GM12878 (cell line): ENCODE measurements at regions not wholly inside any gene's neighbourhood (a gene's known extent, or its start where the extent isn't known, plus 50 kb on each side); places are given as distances from the start of the nearest gene placed in this dataset.

ENCODE experiments used
- ATAC-seq: fragments of 200-7000 bp; cut with Tn5 transposase; 3 replicates; pipeline ENCODE4 v1.9.1; 2020; ENCODE audit warnings: mild to moderate bottlenecking, moderate library complexity
- BruUV-seq: library from RNA; stranded (reverse); fragments of 400-500 nt; replicated peaks from 2 replicates; lab custom pipeline; 2021; lab: Mats Ljungman, UMichigan
- CTCF ChIA-PET: fragments of 300-600 bp; sonication (Branson Sonifier 250); formaldehyde crosslinking; extraction: SDS; loops from one replicate; lab custom pipeline; 2021; ENCODE audit warnings: inconsistent platforms; lab: Yijun Ruan, JAX
- POLR2A ChIA-PET: fragments of 350-600 bp; formaldehyde crosslinking; extraction: SDS; loops from one replicate; lab custom pipeline; 2021; ENCODE audit warnings: inconsistent platforms; lab: Charles Lee
- RAD21 ChIA-PET: fragments of 300-600 bp; sonication (Branson Sonifier 250); formaldehyde crosslinking; loops from one replicate; lab custom pipeline; 2023; ENCODE audit warnings: antibody characterized with exemption; ENCODE audit not compliant: unreplicated experiment; lab: Charles Lee
- SMC1A ChIA-PET: fragments of 300-600 bp; sonication (Branson Sonifier 250); formaldehyde crosslinking; loops from one replicate; lab custom pipeline; 2023; ENCODE audit not compliant: unreplicated experiment, uncharacterized antibody; lab: Charles Lee
- DNase-seq: peaks from one replicate; pipeline ENCODE4 v3.0.0-alpha.2; 2011; ENCODE audit warnings: low read depth, low spot score
- FAIRE-seq: peaks from 3 replicates; lab custom pipeline; 2011; peaks lifted over from hg19 to GRCh38; lab: Jason Lieb, UNC
- H2AFZ ChIP-seq: 2 replicates; pipeline ENCODE4 v1.6.0; 2011; ENCODE audit warnings: low read depth, low read length, control low read depth; ENCODE audit not compliant: control insufficient read depth
- H3K27ac ChIP-seq: 2 replicates; pipeline ENCODE4 v1.5.1; 2011; ENCODE audit warnings: control low read depth; ENCODE audit not compliant: control insufficient read depth, insufficient read depth
- H3K27me3 ChIP-seq, 2 experiments: replicated peaks in 1 of 2; 2 replicates each; pipeline versions ENCODE4 v1.6.0 to v1.6.1; 2011; ENCODE audit warnings: low read length in 1 of 2; ENCODE audit not compliant: control insufficient read depth in 2 of 2, insufficient read depth in 2 of 2
- H3K36me3 ChIP-seq, 2 experiments: 2 replicates each; pipeline ENCODE4 v1.5.1; 2011; ENCODE audit warnings: low read length in 1 of 2; ENCODE audit not compliant: control insufficient read depth in 2 of 2, insufficient read depth in 2 of 2
- H3K4me1 ChIP-seq: 2 replicates; pipeline ENCODE4 v1.6.1; 2011; ENCODE audit warnings: mild to moderate bottlenecking, low read length, moderate library complexity, mixed read lengths; ENCODE audit not compliant: control insufficient read depth, insufficient read depth
- H3K4me2 ChIP-seq: 2 replicates; pipeline ENCODE4 v1.6.0; 2011; ENCODE audit warnings: control low read depth; ENCODE audit not compliant: control insufficient read depth, insufficient read depth
- H3K4me3 ChIP-seq: fragments of 200-600 bp; sonication (generic); 2 replicates; pipeline ENCODE4 v1.5.1; 2016
- H3K79me2 ChIP-seq: 2 replicates; pipeline ENCODE4 v1.6.0; 2011; ENCODE audit warnings: low read length; ENCODE audit not compliant: control insufficient read depth, insufficient read depth
- H3K9ac ChIP-seq: 2 replicates; pipeline ENCODE4 v1.8.0; 2011; ENCODE audit warnings: low read length, control low read depth, mixed read lengths; ENCODE audit not compliant: control insufficient read depth, insufficient read depth
- H3K9me3 ChIP-seq: replicated peaks from 3 replicates; pipeline ENCODE4 v1.5.1; 2011; ENCODE audit warnings: mild to moderate bottlenecking, low read length; ENCODE audit not compliant: control insufficient read depth, insufficient read depth
- H4K20me1 ChIP-seq: 2 replicates; pipeline ENCODE4 v1.6.0; 2011; ENCODE audit not compliant: control insufficient read depth, insufficient read depth
- ATF2 ChIP-seq: IDR thresholded peaks from 2 replicates; pipeline ENCODE4 v1.6.1; 2012; ENCODE audit warnings: low read length, inconsistent platforms
- BRCA1 ChIP-seq: IDR thresholded peaks from 2 replicates; pipeline ENCODE4 v1.6.1; 2011; ENCODE audit warnings: low read depth, low read length, improper control_type of control experiment
- CBFB ChIP-seq: IDR thresholded peaks from 2 replicates; pipeline ENCODE4 v1.6.1; 2016; ENCODE audit warnings: antibody characterized with exemption, low read depth
- CHD1 ChIP-seq: IDR thresholded peaks from 2 replicates; pipeline ENCODE4 v1.6.1; 2012; ENCODE audit warnings: low read depth, low read length, improper control_type of control experiment
- E4F1 ChIP-seq: fragments of 450-650 bp; IDR thresholded peaks from 2 replicates; pipeline ENCODE4 v1.6.1; 2018; ENCODE audit warnings: borderline replicate concordance, mild to moderate bottlenecking; ENCODE audit not compliant: partially characterized antibody
- NFXL1 ChIP-seq: fragments of 450-650 bp; IDR thresholded peaks from 2 replicates; pipeline ENCODE4 v1.6.1; 2017; ENCODE audit warnings: antibody characterized with exemption, mild to moderate bottlenecking, borderline replicate concordance
- RCOR1 ChIP-seq: conservative IDR thresholded peaks from 2 replicates; pipeline ENCODE4 v1.6.1; 2012; ENCODE audit warnings: low read depth, low read length, improper control_type of control experiment
- RELB ChIP-seq: fragments of 450-650 bp; IDR thresholded peaks from 2 replicates; pipeline ENCODE4 v1.6.1; 2017; ENCODE audit warnings: low read depth, mild to moderate bottlenecking, moderate library complexity
- RUNX3 ChIP-seq: IDR thresholded peaks from 2 replicates; pipeline ENCODE4 v1.6.1; 2012; ENCODE audit warnings: low read length, inconsistent platforms
- SKIL ChIP-seq: fragments of 450-650 bp; IDR thresholded peaks from 2 replicates; pipeline ENCODE4 v1.6.1; 2017; ENCODE audit warnings: mild to moderate bottlenecking, low read depth, inconsistent platforms; ENCODE audit not compliant: poor library complexity, severe bottlenecking
- SMAD5 ChIP-seq: IDR thresholded peaks from 2 replicates; pipeline ENCODE4 v1.6.1; 2016; ENCODE audit warnings: antibody characterized with exemption, low read depth
- ZNF384 ChIP-seq: IDR thresholded peaks from 2 replicates; pipeline ENCODE4 v1.6.1; 2012; ENCODE audit warnings: low read depth, mild to moderate bottlenecking, low read length, improper control_type of control experiment, borderline replicate concordance
- ZNF622 ChIP-seq: fragments of 450-650 bp; IDR thresholded peaks from 2 replicates; pipeline ENCODE4 v1.6.1; 2017; ENCODE audit warnings: mild to moderate bottlenecking, inconsistent platforms
- ZSCAN29 ChIP-seq: fragments of 450-650 bp; IDR thresholded peaks from 2 replicates; pipeline ENCODE4 v1.6.1; 2017; ENCODE audit warnings: mild to moderate bottlenecking, moderate library complexity
- in situ Hi-C: fragments of 300-500 bp; cut with MboI; formaldehyde crosslinking; loops from 9 replicates; pipeline ENCODE4 v1.14.3; 2018; ENCODE audit warnings: mixed read lengths
- intact Hi-C: fragments of 100-400 bp; cut with micrococcal nuclease; formaldehyde crosslinking; loops from one replicate; pipeline ENCODE4 v1.14.2; 2022; ENCODE audit not compliant: unreplicated experiment

- TF ChIP-seq E4F1 (no peak), ZNF622 (no peak), RUNX3 (no peak)
Observed at GRCh38 chr12:107351109-107351508, 257.8 kb upstream of the CRY1 start (continued).

GRCh38 chr12:107351713-107352112 lies 258.4 kb upstream of the CRY1 start:
- FAIRE-seq, result no peak

More at GRCh38 chr12:107351713-107352112, 258.4 kb upstream of the CRY1 start:
- no peaks in the 10 kb centered on the region for H3K9me3 ChIP-seq
- no peaks in the 10 kb centered on the region for H3K79me2 ChIP-seq
- no peak overlapping the region for H3K4me3 ChIP-seq
- H3K4me1 ChIP-seq, result no peaks in the 10 kb centered on the region
- ChIA-PET SMC1A (no interaction called here), CTCF (no interaction called here), POLR2A (no interaction called here), RAD21 (no interaction called here)
- intact Hi-C loops, result no loop called here
- in situ Hi-C loops, result no loop called here
- no peak overlapping the region for H3K27ac ChIP-seq
- DNase-seq, result no peak
- no peak overlapping the region for H2AFZ ChIP-seq
- H3K4me2 ChIP-seq, result no peak overlapping the region
- ATAC-seq, result no peak
- H4K20me1 ChIP-seq, result 0 out of 2 replicates have a peak, but pooled peaks cover 2% of the 10 kb centered on the region
- TF ChIP-seq SKIL (no peak), SMAD5 (no peak), CBFB (no peak), BRCA1 (no peak), CHD1 (no peak), ZNF384 (no peak), RELB (no peak), RCOR1 (no peak), ATF2 (no peak), NFXL1 (no peak), ZSCAN29 (no peak)
- H3K27me3 ChIP-seq, result peaks cover 0 to 4% of the 10 kb centered on the region in 2 experiments; a peak in 1 of 4 replicates
- BruUV-seq, result no TSS peak
- no peaks in the 10 kb centered on the region for H3K36me3 ChIP-seq
- no peak overlapping the region for H3K9ac ChIP-seq
